ENCODE measurements at regions not wholly inside any gene's neighbourhood (a gene's known extent, or its start where the extent isn't known, plus 50 kb on each side); places are given as distances from the start of the nearest gene placed in this dataset.

DNA sequence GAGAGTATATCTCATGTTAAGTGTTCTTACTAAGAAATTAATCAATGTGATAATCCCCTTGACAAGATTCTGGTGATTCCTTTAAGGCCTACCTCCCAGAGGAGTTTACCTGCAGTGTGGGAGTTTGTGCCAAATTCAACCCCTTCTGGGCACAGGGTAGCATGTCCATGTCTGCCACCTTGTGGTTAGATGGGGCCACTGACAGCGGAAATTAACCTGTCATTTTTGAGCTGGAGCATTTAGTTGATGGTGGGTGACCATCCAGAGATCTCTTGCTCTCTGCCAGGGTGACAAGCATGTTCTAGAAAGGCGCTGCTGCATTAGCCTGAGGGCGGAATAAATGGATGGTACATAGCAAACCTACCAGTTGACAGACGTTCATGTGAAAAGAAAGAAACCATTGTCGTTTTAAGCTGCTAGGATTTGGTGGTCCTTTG, 132.2 kb downstream of the FBXO4 start:
- TF ChIP-seq, protein P1, sequence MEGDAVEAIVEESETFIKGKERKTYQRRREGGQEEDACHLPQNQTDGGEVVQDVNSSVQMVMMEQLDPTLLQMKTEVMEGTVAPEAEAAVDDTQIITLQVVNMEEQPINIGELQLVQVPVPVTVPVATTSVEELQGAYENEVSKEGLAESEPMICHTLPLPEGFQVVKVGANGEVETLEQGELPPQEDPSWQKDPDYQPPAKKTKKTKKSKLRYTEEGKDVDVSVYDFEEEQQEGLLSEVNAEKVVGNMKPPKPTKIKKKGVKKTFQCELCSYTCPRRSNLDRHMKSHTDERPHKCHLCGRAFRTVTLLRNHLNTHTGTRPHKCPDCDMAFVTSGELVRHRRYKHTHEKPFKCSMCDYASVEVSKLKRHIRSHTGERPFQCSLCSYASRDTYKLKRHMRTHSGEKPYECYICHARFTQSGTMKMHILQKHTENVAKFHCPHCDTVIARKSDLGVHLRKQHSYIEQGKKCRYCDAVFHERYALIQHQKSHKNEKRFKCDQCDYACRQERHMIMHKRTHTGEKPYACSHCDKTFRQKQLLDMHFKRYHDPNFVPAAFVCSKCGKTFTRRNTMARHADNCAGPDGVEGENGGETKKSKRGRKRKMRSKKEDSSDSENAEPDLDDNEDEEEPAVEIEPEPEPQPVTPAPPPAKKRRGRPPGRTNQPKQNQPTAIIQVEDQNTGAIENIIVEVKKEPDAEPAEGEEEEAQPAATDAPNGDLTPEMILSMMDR (IDR thresholded peaks at IDR 0.05; ENCODE audit: low read depth, low read length), result peak; percentile 89
- TF ChIP-seq, protein P2, sequence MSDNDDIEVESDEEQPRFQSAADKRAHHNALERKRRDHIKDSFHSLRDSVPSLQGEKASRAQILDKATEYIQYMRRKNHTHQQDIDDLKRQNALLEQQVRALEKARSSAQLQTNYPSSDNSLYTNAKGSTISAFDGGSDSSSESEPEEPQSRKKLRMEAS (IDR thresholded peaks at IDR 0.05; ENCODE audit: low read depth, low read length), result no peak
- no peak for TF ChIP-seq MYC (IDR thresholded peaks at IDR 0.05; ENCODE audit: low read depth, low read length)
- TF ChIP-seq POLR2A (IDR thresholded peaks at IDR 0.05; ENCODE audit: extremely low read depth, insufficient read length), result no peak

Data from NB4 (cell line).